ENCODE measurements at regions not wholly inside any gene's neighbourhood (a gene's known extent, or its start where the extent isn't known, plus 50 kb on each side); places are given as distances from the start of the nearest gene placed in this dataset.

GRCh38 chr11:45481026-45481425, 184.4 kb downstream of the CHST1 start:
- H3K79me2 ChIP-seq (ENCODE audit: low read depth), result no peaks in the 10 kb centered on the region
- H3K4me2 ChIP-seq, result no peak overlapping the region
- no peak for TF ChIP-seq EZH2 (IDR thresholded peaks at IDR 0.05)
- H3K4me3 Mint-ChIP-seq, result no peak overlapping the region
- peaks cover 8% of the 10 kb centered on the region for H3K27me3 ChIP-seq
- no peaks in the 10 kb centered on the region for H3K36me3 ChIP-seq
- H3K4me3 ChIP-seq, result no peak overlapping the region
- H3K9ac ChIP-seq, result no peak overlapping the region
- no peaks in the 10 kb centered on the region for H3K4me1 ChIP-seq
- H2AFZ ChIP-seq (replicated peaks), result no peak overlapping the region
- H3K9me3 Mint-ChIP-seq, result no peaks in the 10 kb centered on the region
- H3K27ac Mint-ChIP-seq, result no peak overlapping the region
- H3K27ac ChIP-seq, result no peak overlapping the region
- no peaks in the 10 kb centered on the region for H3F3A ChIP-seq (ENCODE audit: low read depth)
- peaks cover 16% of the 10 kb centered on the region for H3K27me3 Mint-ChIP-seq (ENCODE audit: insufficient read depth, low read depth)
- peaks cover 21% of the 10 kb centered on the region for H3K4me1 Mint-ChIP-seq
- DNase-seq (ENCODE audit: low spot score), result no peak
- no peaks in the 10 kb centered on the region for H4K20me1 ChIP-seq (ENCODE audit: low read depth)
- no peaks in the 10 kb centered on the region for H3K36me3 Mint-ChIP-seq
- H3K9me3 ChIP-seq (ENCODE audit: low read depth), result no peaks in the 10 kb centered on the region

GRCh38 chr11:45477588-45477987, 187.8 kb downstream of the CHST1 start:
- no peak overlapping the region for H2AFZ ChIP-seq (replicated peaks)
- no peaks in the 10 kb centered on the region for H3K79me2 ChIP-seq (ENCODE audit: low read depth)
- Mint-ChIP-seq H3K27ac (no peak overlapping the region), H3K36me3 (no peaks in the 10 kb centered on the region), H3K4me3 (no peak overlapping the region), H3K27me3 (ENCODE audit: insufficient read depth, low read depth) (peaks cover 7% of the 10 kb centered on the region), H3K4me1 (peaks cover 18% of the 10 kb centered on the region), H3K9me3 (no peaks in the 10 kb centered on the region)
- H3K4me3 ChIP-seq, result no peak overlapping the region
- no peak overlapping the region for H3K9ac ChIP-seq
- TF ChIP-seq EZH2 (IDR thresholded peaks at IDR 0.05), result no peak
- TF ChIP-seq, protein P1, sequence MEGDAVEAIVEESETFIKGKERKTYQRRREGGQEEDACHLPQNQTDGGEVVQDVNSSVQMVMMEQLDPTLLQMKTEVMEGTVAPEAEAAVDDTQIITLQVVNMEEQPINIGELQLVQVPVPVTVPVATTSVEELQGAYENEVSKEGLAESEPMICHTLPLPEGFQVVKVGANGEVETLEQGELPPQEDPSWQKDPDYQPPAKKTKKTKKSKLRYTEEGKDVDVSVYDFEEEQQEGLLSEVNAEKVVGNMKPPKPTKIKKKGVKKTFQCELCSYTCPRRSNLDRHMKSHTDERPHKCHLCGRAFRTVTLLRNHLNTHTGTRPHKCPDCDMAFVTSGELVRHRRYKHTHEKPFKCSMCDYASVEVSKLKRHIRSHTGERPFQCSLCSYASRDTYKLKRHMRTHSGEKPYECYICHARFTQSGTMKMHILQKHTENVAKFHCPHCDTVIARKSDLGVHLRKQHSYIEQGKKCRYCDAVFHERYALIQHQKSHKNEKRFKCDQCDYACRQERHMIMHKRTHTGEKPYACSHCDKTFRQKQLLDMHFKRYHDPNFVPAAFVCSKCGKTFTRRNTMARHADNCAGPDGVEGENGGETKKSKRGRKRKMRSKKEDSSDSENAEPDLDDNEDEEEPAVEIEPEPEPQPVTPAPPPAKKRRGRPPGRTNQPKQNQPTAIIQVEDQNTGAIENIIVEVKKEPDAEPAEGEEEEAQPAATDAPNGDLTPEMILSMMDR (IDR thresholded peaks at IDR 0.05), result no peak
- TF ChIP-seq EZH2phosphoT487 (IDR thresholded peaks at IDR 0.05), result no peak
- no peaks in the 10 kb centered on the region for H3K9me3 ChIP-seq (ENCODE audit: low read depth)
- H3K36me3 ChIP-seq, result no peaks in the 10 kb centered on the region
- peaks cover 9% of the 10 kb centered on the region for H3K4me1 ChIP-seq
- no peaks in the 10 kb centered on the region for H3F3A ChIP-seq (ENCODE audit: low read depth)
- peaks cover 8% of the 10 kb centered on the region for H3K27me3 ChIP-seq
- no peak overlapping the region for H3K27ac ChIP-seq
- no peak for DNase-seq (ENCODE audit: low spot score)
- no peak overlapping the region for H3K4me2 ChIP-seq
- H4K20me1 ChIP-seq (ENCODE audit: low read depth), result no peaks in the 10 kb centered on the region

- Histone ChIP-seq H2AFZ (replicated peaks) (no peak overlapping the region), H3K9ac (no peak overlapping the region), H3K27ac (no peak overlapping the region), H3K36me3 (no peaks in the 10 kb centered on the region), H3K9me3 (ENCODE audit: low read depth) (no peaks in the 10 kb centered on the region), H3K27me3 (peaks cover 3% of the 10 kb centered on the region), H3K4me3 (no peak overlapping the region), H3K4me1 (peaks cover 9% of the 10 kb centered on the region), H3K4me2 (no peak overlapping the region), H3F3A (ENCODE audit: low read depth) (no peaks in the 10 kb centered on the region), H3K79me2 (ENCODE audit: low read depth) (no peaks in the 10 kb centered on the region), H4K20me1 (ENCODE audit: low read depth) (no peaks in the 10 kb centered on the region)
- H3K4me3 Mint-ChIP-seq, result no peak overlapping the region
- TF ChIP-seq, protein P1 (IDR thresholded peaks at IDR 0.05), result no peak
- TF ChIP-seq EZH2 (IDR thresholded peaks at IDR 0.05), result no peak
- no peak for TF ChIP-seq EZH2phosphoT487 (IDR thresholded peaks at IDR 0.05)
- H3K9me3 Mint-ChIP-seq, result no peaks in the 10 kb centered on the region
- H3K27ac Mint-ChIP-seq, result no peak overlapping the region
- no peaks in the 10 kb centered on the region for H3K36me3 Mint-ChIP-seq
- DNase-seq (ENCODE audit: low spot score), result no peak
- H3K27me3 Mint-ChIP-seq (ENCODE audit: insufficient read depth, low read depth), result peaks cover 12% of the 10 kb centered on the region
- H3K4me1 Mint-ChIP-seq, result peaks cover 23% of the 10 kb centered on the region
Measured at GRCh38 chr11:45476126-45476525, 189.3 kb downstream of the CHST1 start.

- no peaks in the 10 kb centered on the region for H4K20me1 ChIP-seq (ENCODE audit: low read depth)
- H3K27ac ChIP-seq, result no peak overlapping the region
- no peak for DNase-seq (ENCODE audit: low spot score)
- Mint-ChIP-seq H3K27me3 (ENCODE audit: insufficient read depth, low read depth) (peaks cover 12% of the 10 kb centered on the region), H3K4me1 (peaks cover 28% of the 10 kb centered on the region), H3K27ac (no peak overlapping the region), H3K36me3 (no peaks in the 10 kb centered on the region), H3K4me3 (no peak overlapping the region), H3K9me3 (no peaks in the 10 kb centered on the region)
- no peaks in the 10 kb centered on the region for H3F3A ChIP-seq (ENCODE audit: low read depth)
- no peaks in the 10 kb centered on the region for H3K79me2 ChIP-seq (ENCODE audit: low read depth)
- H3K4me2 ChIP-seq, result no peak overlapping the region
- no peak overlapping the region for H3K9ac ChIP-seq
- peaks cover 9% of the 10 kb centered on the region for H3K4me1 ChIP-seq
- H2AFZ ChIP-seq (replicated peaks), result no peak overlapping the region
- H3K36me3 ChIP-seq, result no peaks in the 10 kb centered on the region
- no peaks in the 10 kb centered on the region for H3K9me3 ChIP-seq (ENCODE audit: low read depth)
- H3K27me3 ChIP-seq, result peaks cover 3% of the 10 kb centered on the region
- no peak overlapping the region for H3K4me3 ChIP-seq
- TF ChIP-seq, protein P1 (IDR thresholded peaks at IDR 0.05), result no peak
- no peak for TF ChIP-seq EZH2phosphoT487 (IDR thresholded peaks at IDR 0.05)
- TF ChIP-seq EZH2 (IDR thresholded peaks at IDR 0.05), result no peak
Measured at GRCh38 chr11:45475173-45475572, 189.0 kb upstream of the SYT13 start.

All from neural progenitor cell (in vitro differentiated cells).